Hematopoietic multipotent progenitor cell treated with erythropoietin and hydrocortisone succinate and interleukin-3 and kit ligand, for 6 days (in vitro differentiated cells): ENCODE measurements at regions not wholly inside any gene's neighbourhood (a gene's known extent, or its start where the extent isn't known, plus 50 kb on each side); places are given as distances from the start of the nearest gene placed in this dataset.

Experiments
- DNase-seq: peaks from one replicate; pipeline ENCODE4 v3.0.0-alpha.2; 2015

GRCh38 chr2:134129900-134130537 is 123.9 kb upstream of the MGAT5 start:
- DNase-seq: no peak

- DNase-seq: peak; percentile 46
These were observed 122.0 kb upstream of the MGAT5 start for GRCh38 chr2:134131681-134132489.

DNA sequence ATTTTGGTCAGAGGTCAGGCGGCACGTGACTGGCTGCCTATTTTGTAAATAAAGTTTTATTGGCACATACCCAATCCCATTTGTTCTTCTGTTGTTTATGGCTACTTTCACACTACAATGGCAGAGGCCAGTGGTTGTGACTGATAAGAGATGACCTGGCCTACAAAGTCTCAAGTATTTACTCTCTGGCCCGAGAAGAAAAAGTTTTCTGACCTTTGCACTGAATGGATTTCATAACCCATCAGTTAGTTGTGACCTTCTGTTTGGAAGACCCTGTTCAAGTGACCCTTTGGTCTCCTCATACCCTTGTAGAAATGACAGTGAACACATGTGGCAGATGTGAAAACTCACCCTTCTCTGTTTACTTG is 121.4 kb upstream of the MGAT5 start:
- no peak for DNase-seq

GRCh38 chr2:134133622-134134312 is 120.1 kb upstream of the MGAT5 start:
- no peak for DNase-seq

- no peak for DNase-seq
These were observed 119.6 kb upstream of the MGAT5 start for GRCh38 chr2:134134313-134134706.

- DNase-seq: no peak
These were observed 119.0 kb upstream of the MGAT5 start for GRCh38 chr2:134134827-134135226.

- DNase-seq: no peak
These were observed 118.1 kb upstream of the MGAT5 start for GRCh38 chr2:134135793-134136192.

GRCh38 chr2:134136731-134137130 is 117.1 kb upstream of the MGAT5 start:
- no peak for DNase-seq

DNA sequence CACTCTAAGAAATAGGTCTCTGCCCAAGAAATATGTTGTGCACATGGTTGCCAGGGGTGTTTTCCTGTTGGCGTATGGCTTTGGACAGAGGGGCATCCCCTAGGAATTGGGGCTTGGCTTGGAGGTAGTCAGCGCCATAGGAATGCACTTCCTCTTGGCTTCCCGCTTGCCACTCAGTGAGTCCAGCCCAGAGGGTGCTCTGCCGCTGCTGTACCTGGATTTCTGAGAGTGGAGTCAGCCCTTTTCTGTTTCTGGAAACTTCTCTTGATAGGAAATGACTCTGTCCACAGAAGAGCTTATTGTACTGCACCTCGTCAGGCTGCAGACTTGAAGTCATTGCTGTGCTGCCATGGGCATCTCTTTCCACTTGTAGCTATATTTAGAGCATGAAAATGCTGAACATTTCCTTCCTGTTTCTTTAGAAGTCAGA is 116.7 kb upstream of the MGAT5 start:
- peak; percentile 42 for DNase-seq

- no peak for DNase-seq
These were observed 115.8 kb upstream of the MGAT5 start for GRCh38 chr2:134138115-134138514.

- DNase-seq: no peak
These were observed 114.3 kb upstream of the MGAT5 start for GRCh38 chr2:134139611-134140010.

GRCh38 chr2:134140251-134140661 is 113.6 kb upstream of the MGAT5 start:
- DNase-seq: no peak

DNA sequence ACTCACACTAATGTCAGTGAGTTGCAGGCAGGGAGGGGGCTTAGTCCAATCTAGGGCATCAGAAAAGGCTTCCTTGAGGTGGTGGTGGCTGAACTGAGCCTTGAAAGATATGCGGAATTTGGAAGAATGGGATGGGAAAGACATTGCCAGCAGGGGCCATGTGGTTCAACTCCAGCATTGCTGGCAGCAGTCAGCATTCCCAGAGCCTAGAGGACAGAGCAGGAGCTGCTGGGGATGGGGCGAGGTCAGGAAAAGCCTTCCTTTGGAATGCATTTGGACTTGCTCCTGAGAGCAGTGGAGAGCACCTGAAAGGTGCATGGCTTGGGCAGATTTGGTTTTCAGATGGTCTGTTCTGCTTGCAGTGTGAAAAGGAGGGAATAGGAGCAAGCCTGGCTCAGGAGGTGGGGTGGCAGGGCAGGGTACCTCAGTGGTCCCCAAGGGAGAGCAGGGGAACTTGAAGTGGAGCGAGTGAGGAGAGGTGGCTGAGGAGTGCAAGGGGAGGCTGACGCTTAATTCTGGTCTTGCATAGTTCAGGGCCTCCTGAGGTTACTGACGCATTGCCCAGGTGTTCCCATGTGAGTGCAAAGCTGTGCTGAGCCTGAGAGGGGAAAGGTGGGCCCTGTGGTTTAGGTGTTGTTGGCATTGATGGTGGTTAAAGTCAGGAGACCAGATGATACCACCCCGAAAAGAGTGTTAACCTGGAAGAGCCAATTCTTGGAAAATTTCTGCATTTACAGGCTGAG is 112.1 kb upstream of the MGAT5 start:
- no peak for DNase-seq

DNA sequence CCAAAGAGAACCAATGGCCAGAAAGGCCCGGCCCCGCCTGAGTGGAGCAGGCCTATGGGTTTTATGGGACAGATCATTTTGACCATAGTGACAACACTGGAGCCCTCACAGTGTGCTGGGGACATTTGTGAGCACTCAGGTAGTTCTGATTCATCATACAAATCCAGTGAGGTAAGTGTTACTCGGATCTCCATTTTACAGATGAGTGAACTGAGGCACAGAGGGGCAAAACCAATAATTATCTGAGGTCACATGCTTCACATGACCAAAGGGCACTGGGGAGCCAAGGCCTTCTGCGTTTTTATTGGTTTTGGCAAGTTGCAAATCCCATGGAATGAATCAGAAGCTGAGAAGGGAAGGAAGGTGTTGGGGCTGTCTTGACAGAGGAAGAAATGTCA is 111.5 kb upstream of the MGAT5 start:
- DNase-seq: no peak

GRCh38 chr2:134142903-134143302 is 111.0 kb upstream of the MGAT5 start:
- DNase-seq: no peak

- no peak for DNase-seq
These were observed 110.3 kb upstream of the MGAT5 start for GRCh38 chr2:134143568-134143967.

DNA sequence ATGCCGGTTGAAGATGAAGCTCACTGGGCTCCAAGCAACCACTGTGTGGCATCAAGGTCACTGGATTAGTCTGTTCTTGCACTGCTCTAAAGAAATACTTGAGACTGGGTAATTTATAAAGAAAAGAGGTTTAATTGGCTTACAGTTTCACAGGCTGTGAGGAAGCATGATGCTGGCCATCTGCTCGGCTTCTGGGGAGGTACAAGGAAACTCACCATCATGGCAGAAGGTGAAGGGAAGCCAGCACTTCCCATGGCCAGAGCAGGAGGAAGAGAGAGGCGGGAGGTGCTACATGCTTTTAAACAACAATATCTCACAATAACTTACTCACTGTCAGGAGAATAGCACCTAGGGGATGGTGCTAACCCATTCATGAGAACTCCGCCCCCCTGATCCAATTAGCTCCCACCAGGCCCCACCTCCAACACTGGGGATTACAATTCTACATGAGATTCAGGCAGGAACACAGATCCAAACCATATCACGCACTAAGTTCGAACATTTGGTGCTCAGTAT is 109.7 kb upstream of the MGAT5 start:
- no peak for DNase-seq

DNA sequence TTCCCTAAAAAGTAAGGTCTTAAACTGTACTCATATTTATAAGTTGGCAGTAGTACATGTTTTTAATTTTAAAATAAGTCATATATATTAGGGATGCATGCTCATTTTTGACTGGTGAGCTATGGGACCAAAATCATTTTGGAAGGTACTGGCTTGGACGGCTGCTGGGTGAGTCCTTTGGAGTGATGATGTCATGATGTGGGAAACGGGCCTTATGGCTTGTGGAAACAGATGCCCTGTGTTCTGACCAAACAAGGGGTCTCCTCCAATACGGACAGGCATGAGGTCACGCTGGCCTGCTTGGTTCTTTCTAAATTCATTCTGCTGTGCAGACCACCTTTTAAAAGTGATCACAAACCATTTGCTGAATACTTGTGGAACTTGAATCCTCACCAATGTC is 109.2 kb upstream of the MGAT5 start:
- no peak for DNase-seq

- no peak for DNase-seq
These were observed 108.4 kb upstream of the MGAT5 start for GRCh38 chr2:134145519-134145918.

- DNase-seq: no peak
These were observed 107.7 kb upstream of the MGAT5 start for GRCh38 chr2:134146161-134146560.

DNA sequence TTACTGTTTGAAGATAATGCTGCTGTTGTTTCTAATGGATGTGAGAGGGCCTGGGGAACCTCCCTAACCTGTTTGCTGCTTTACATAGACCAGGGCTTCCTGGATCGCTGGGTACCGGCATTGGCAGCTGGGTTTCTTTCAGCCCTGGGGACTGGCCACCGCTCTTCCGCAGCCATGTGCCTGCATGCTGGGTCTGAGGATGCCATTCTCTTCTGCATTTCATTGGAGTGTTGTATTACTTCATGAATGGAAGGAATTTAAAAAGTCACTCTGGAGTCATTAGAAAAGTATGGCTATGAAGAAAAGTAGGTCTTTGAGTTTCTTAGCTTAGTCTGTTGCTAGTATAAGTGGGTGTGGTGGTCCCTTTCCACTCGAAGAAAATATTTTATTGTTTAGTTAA is 107.3 kb upstream of the MGAT5 start:
- DNase-seq: no peak

DNA sequence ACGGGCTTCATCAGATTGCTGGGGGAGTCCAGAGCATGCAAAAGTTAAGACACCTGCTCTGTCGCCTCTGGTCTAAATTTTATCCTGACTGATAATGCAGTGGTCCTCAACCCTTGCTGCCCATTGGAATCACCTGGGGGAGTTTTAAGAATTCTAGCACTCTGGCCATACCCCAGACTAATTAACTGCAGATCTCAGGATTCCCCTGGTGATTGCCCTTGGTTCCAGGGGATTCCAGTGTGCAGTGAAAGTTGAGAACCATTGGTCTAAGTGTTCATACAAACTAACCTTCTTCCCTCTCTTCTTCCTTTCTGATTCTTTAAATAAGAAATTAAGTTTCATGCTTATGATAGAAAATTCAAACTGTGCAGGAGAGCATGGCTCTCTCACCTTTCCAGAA is 105.7 kb upstream of the MGAT5 start:
- DNase-seq: no peak

DNA sequence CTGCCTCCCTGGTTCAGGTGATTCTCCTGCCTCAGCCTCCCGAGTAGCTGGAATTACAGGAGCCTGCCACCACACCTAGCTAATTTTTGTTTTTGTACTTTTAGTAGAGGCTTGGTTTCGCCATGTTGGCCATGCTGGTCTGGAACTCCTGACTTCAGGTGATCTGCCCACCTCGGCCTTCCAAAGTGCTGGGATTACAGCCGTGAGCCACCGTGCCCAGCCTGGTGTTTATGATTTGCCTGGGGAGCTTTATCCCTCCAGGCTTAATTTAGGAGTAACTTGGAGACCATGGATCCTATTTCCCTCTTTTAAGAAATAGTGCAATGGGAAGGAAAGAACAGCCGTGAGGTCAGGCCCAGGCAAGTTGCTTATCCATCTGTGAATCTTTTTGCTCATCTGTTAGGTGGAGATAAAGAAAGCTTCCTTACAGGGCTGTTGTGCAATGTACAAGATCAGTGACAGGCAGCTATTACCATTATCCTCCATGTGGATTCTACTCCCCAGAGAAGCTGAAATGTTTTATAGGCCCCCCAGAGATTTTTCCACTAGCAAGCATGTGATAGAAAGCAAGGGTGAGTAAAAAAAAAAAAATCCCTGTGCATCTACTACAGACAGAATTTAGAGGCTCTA is 104.9 kb upstream of the MGAT5 start:
- peak; percentile 71 for DNase-seq
